KMS-11 (cell line): ENCODE measurements at regions not wholly inside any gene's neighbourhood (a gene's known extent, or its start where the extent isn't known, plus 50 kb on each side); places are given as distances from the start of the nearest gene placed in this dataset.

Experiments
- H2AFZ ChIP-seq: fragments of 200-600 bp; sonication (generic); 2 replicates; pipeline ENCODE4 v1.6.1; 2016; ENCODE audit warnings: antibody characterized with exemption, mixed run types, low read depth
- H3K27ac ChIP-seq: fragments of 200-600 bp; sonication (generic); 2 replicates; pipeline ENCODE4 v1.6.1; 2016; ENCODE audit warnings: mild to moderate bottlenecking, mixed run types
- H3K27me3 ChIP-seq: fragments of 200-600 bp; sonication (generic); 2 replicates; pipeline ENCODE4 v1.6.1; 2017; ENCODE audit warnings: mild to moderate bottlenecking, low read depth, mixed run types, moderate library complexity; ENCODE audit not compliant: insufficient read depth
- H3K36me3 ChIP-seq: fragments of 200-600 bp; sonication (generic); 2 replicates; pipeline ENCODE4 v1.6.1; 2017; ENCODE audit warnings: mild to moderate bottlenecking, mixed run types; ENCODE audit not compliant: insufficient read depth
- H3K4me1 ChIP-seq: fragments of 200-600 bp; sonication (generic); 2 replicates; pipeline ENCODE4 v1.6.1; 2016; ENCODE audit warnings: mild to moderate bottlenecking, low read depth, mixed run types; ENCODE audit not compliant: poor library complexity, severe bottlenecking
- H3K4me2 ChIP-seq: fragments of 200-600 bp; sonication (generic); 2 replicates; pipeline ENCODE4 v1.7.0; 2016; ENCODE audit warnings: mild to moderate bottlenecking, mixed run types
- H3K4me3 ChIP-seq: fragments of 200-600 bp; sonication (generic); IDR thresholded peaks from 2 replicates; pipeline ENCODE4 v1.6.1; 2017; ENCODE audit warnings: low read depth, low read length, mixed read lengths; ENCODE audit not compliant: insufficient read depth
- H3K79me2 ChIP-seq: fragments of 200-600 bp; sonication (generic); 2 replicates; pipeline ENCODE4 v1.6.1; 2016; ENCODE audit warnings: low read depth, mixed run types; ENCODE audit not compliant: insufficient read depth
- H3K9ac ChIP-seq: fragments of 200-600 bp; sonication (generic); 2 replicates; pipeline ENCODE4 v1.6.1; 2016; ENCODE audit warnings: mild to moderate bottlenecking, mixed run types
- H4K20me1 ChIP-seq: fragments of 200-600 bp; sonication (generic); 2 replicates; pipeline ENCODE4 v1.6.1; 2016; ENCODE audit warnings: mild to moderate bottlenecking, mixed run types; ENCODE audit not compliant: insufficient read depth
- CTCF ChIP-seq: fragments of 200-600 bp; sonication (generic); conservative IDR thresholded peaks from 2 replicates; pipeline ENCODE4 v1.6.1; 2017; ENCODE audit warnings: low read depth, mild to moderate bottlenecking, antibody characterized with exemption, low read length, moderate library complexity, mixed read lengths

GRCh38 chr13:26950546-26950945 lies 190.0 kb upstream of the GPR12 start:
- no peak overlapping the region for H3K9ac ChIP-seq
- no peak overlapping the region for H2AFZ ChIP-seq
- no peak overlapping the region for H3K27ac ChIP-seq
- no peak overlapping the region for H3K4me3 ChIP-seq
- no peak for TF ChIP-seq CTCF
- H3K27me3 ChIP-seq, result no peaks in the 10 kb centered on the region
- H4K20me1 ChIP-seq, result no peaks in the 10 kb centered on the region
- no peaks in the 10 kb centered on the region for H3K36me3 ChIP-seq
- H3K79me2 ChIP-seq, result no peaks in the 10 kb centered on the region
- no peaks in the 10 kb centered on the region for H3K4me1 ChIP-seq
- H3K4me2 ChIP-seq, result no peak overlapping the region

- Histone ChIP-seq H3K4me1 (no peaks in the 10 kb centered on the region), H2AFZ (no peak overlapping the region), H3K79me2 (no peaks in the 10 kb centered on the region), H3K27ac (no peak overlapping the region), H3K27me3 (no peaks in the 10 kb centered on the region), H4K20me1 (no peaks in the 10 kb centered on the region), H3K36me3 (no peaks in the 10 kb centered on the region), H3K4me3 (no peak overlapping the region), H3K4me2 (no peak overlapping the region), H3K9ac (no peak overlapping the region)
- no peak for TF ChIP-seq CTCF
Observed at GRCh38 chr13:26949701-26950502, 189.3 kb upstream of the GPR12 start.

GRCh38 chr13:26948353-26948752 lies 187.8 kb upstream of the GPR12 start:
- H3K4me1 ChIP-seq, result no peaks in the 10 kb centered on the region
- H3K4me3 ChIP-seq, result no peak overlapping the region
- H3K79me2 ChIP-seq, result no peaks in the 10 kb centered on the region
- H3K27ac ChIP-seq, result no peak overlapping the region
- H3K4me2 ChIP-seq, result no peak overlapping the region
- no peaks in the 10 kb centered on the region for H4K20me1 ChIP-seq
- H2AFZ ChIP-seq, result no peak overlapping the region
- no peak for TF ChIP-seq CTCF
- no peak overlapping the region for H3K9ac ChIP-seq
- H3K27me3 ChIP-seq, result no peaks in the 10 kb centered on the region
- H3K36me3 ChIP-seq, result no peaks in the 10 kb centered on the region

DNA sequence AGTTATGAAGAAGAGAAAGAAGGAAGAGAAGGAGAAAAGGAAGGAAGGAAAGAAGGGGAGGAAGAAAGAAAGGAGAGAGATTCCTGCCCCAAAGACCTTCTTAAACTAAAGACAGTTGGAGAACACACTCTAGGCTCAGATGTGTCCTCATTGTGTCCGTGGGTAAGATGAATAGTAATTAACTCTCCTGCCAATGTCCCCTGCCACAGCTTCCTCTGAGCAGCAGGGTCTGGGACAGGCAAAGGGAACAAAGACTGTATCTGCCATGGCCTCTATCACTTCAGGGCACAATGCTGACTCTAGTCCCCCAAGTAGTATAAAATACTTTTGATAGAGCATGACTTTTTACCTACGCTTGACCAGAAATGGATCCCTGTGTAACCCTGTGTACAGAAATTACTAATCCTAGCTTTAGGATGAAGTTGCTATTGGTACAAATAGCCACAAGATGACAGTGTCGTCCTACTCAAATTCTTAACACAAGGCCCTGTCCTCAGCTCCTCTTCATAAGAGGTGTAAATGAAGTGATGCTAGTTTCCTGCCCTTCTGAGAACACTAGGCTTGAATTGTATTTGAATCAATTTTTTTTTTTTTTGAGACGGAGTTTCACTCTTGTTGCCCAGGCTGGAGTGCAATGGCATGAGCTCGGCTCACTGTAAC lies 186.2 kb upstream of the GPR12 start:
- no peaks in the 10 kb centered on the region for H3K36me3 ChIP-seq
- H3K9ac ChIP-seq, result no peak overlapping the region
- no peaks in the 10 kb centered on the region for H3K27me3 ChIP-seq
- H4K20me1 ChIP-seq, result no peaks in the 10 kb centered on the region
- peak; percentile 41; the same call in 1 of the 2 replicates for TF ChIP-seq CTCF
- H3K4me3 ChIP-seq, result no peak overlapping the region
- no peaks in the 10 kb centered on the region for H3K4me1 ChIP-seq
- no peak overlapping the region for H2AFZ ChIP-seq
- H3K4me2 ChIP-seq, result no peak overlapping the region
- no peak overlapping the region for H3K27ac ChIP-seq
- no peaks in the 10 kb centered on the region for H3K79me2 ChIP-seq
